ENCODE measurements at regions not wholly inside any gene's neighbourhood (a gene's known extent, or its start where the extent isn't known, plus 50 kb on each side); places are given as distances from the start of the nearest gene placed in this dataset.

DNA sequence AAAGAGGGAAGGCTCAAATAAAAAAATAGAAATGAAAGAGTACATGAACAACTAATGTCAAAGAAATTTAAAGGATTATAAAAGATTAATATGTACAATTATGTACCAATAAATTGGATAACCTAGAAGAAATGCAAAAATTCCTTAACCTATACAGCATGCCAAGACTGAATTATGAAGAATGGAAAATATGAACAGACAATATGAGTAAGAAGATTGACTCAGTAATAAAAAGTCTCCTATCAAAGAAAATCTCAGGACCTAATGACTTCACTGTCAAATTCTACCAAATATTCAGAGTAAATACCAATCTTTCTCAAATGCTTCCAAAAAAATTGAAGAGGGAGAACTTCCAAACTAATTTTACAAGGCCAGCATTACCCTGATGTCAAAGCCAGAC lies 120.2 kb upstream of the SPOPL start:
- TF ChIP-seq GATA3 (IDR thresholded peaks at IDR 0.05; ENCODE audit: low read depth, low read length) (no peak), GATA2 (IDR thresholded peaks at IDR 0.05; ENCODE audit: low read depth, low read length) (no peak)
